ENCODE measurements at regions not wholly inside any gene's neighbourhood (a gene's known extent, or its start where the extent isn't known, plus 50 kb on each side); places are given as distances from the start of the nearest gene placed in this dataset.

DNA sequence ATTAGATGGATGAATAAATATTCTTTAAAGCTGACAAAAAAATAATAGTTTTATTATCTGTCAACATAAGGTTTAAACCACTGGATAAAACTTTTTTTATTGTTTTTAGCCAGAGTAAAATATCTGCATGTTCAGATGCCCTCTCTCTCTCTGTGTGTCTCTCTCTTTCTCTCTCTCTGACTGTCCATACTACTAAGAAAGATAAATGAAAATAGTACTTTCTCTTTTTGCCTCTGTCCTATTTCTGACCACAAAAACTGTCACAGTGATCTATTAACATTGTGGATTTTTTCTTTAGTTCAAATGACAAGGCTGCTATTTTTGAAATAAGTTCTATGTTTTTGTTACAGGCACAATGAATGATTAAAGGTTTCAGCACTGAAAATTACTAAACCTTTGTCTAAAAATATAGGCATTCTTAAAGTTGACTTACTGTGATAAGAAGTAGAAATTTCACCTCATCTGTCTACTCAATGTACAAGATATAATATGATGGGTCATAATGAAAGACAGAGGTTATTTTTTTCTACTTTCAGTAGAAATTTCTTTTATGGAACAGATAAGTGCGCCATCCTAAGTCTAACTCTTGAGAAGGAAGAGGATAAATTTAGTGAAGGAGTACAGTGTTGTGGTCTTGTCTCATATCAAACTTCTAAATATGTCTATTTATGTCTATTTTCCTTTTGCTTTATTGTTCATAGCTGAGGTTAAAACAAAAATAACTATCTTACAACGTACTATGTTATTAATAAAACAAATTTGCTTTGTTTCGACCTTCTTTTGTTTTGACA lies 341.9 kb upstream of the EYS start:
- TF ChIP-seq, protein P1, sequence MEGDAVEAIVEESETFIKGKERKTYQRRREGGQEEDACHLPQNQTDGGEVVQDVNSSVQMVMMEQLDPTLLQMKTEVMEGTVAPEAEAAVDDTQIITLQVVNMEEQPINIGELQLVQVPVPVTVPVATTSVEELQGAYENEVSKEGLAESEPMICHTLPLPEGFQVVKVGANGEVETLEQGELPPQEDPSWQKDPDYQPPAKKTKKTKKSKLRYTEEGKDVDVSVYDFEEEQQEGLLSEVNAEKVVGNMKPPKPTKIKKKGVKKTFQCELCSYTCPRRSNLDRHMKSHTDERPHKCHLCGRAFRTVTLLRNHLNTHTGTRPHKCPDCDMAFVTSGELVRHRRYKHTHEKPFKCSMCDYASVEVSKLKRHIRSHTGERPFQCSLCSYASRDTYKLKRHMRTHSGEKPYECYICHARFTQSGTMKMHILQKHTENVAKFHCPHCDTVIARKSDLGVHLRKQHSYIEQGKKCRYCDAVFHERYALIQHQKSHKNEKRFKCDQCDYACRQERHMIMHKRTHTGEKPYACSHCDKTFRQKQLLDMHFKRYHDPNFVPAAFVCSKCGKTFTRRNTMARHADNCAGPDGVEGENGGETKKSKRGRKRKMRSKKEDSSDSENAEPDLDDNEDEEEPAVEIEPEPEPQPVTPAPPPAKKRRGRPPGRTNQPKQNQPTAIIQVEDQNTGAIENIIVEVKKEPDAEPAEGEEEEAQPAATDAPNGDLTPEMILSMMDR (IDR thresholded peaks at IDR 0.05) = no peak
- TF ChIP-seq ZFX (IDR thresholded peaks at IDR 0.05; ENCODE audit: borderline replicate concordance) = no peak
